LNCAP (cell line): ENCODE measurements at regions not wholly inside any gene's neighbourhood (a gene's known extent, or its start where the extent isn't known, plus 50 kb on each side); places are given as distances from the start of the nearest gene placed in this dataset.

ENCODE experiments used
- CTCF ChIP-seq: fragments of 450-650 bp; IDR thresholded peaks from 2 replicates; pipeline ENCODE4 v1.5.1; 2017; ENCODE audit warnings: mild to moderate bottlenecking

- TF ChIP-seq CTCF = no peak
These were observed 1140.6 kb downstream of the EFNA5 start for GRCh38 chr5:106530150-106530549.

DNA sequence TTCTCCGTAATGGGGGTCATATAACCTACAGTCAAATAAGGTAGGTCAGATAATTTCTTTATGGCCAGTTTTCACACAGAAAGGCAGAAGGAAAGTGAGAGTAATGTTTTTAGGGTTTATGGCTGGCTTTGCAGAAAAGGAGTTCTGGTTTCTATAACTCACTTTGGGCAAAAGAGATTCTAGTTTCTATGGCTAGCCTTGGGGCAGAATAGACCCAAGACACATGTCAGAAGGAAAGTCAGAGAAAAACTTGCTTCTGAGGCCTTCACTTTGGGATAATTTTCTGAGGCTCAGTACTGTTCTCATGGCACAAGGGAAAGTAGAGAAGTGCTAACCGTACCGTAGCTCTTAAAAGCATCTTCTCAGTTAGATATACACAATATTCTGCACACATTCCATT is 1145.3 kb downstream of the EFNA5 start:
- TF ChIP-seq CTCF = no peak

- TF ChIP-seq CTCF = no peak
These were observed 1146.9 kb downstream of the EFNA5 start for GRCh38 chr5:106523852-106524251.

GRCh38 chr5:106522296-106522695 is 1148.4 kb downstream of the EFNA5 start:
- TF ChIP-seq CTCF = no peak

DNA sequence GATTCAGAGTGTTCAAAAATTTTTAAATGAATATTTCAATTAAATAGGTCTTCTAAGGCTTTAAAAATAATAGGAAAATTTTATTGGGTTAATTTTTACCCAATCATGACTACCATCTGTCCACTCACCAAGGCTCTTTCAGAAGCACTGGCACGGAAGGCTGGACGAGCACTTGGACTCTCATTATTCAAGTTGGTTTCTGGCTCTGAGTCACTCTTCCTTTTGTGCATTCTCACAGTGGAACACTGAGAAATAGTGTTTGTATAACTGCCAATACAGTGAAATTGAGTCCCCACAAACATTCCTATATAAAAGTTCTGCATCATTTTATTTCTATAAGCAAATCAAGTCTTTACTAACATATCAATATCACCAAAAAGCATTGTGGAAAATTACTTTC is 1149.0 kb downstream of the EFNA5 start:
- TF ChIP-seq CTCF = no peak

DNA sequence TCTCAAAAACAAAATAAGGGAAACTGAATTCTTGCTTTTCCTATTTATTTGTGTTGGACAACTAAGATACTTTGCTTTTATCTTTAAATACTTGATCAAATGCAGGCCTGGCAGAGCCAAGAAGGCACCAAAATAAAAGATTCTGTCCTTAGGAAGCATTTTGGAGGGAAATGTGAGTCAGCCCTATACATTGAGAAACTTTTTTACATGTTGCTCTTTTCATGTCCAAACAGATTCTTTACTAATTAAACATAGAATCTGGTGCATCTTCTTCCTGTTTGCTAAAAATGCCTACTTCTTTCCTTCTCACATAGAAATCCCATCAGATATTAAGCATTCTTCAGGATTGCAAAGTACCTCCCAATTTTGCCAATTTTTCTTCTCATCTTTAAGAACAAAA is 1160.4 kb downstream of the EFNA5 start:
- no peak for TF ChIP-seq CTCF

GRCh38 chr5:106508894-106509293 is 1161.8 kb downstream of the EFNA5 start:
- TF ChIP-seq CTCF = no peak

DNA sequence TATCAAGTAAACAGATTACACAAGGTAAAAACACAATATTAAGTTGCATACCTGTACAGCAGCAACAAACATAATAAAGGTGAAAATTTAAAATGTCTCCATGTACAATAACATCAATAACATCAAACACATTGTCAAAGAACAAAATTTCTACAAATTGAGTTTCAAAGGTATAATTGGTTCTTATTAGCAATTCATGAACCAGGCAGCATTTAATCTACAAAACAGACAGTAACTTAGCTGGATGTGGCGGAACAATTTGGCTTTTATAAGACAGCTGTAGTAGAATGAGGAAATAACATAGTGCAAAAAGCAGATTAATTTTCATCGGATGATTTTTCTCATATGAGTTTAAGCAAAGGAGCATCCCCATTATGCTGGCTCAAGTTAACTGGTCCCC is 1176.8 kb downstream of the EFNA5 start:
- no peak for TF ChIP-seq CTCF
